Parathyroid adenoma (tissue), 2 donors: ENCODE measurements at regions not wholly inside any gene's neighbourhood (a gene's known extent, or its start where the extent isn't known, plus 50 kb on each side); places are given as distances from the start of the nearest gene placed in this dataset.

Source experiments
- H2AFZ ChIP-seq: fragments of 300-600 bp; sonication (generic); one replicate; pipeline ENCODE4 v1.7.0; 2017; ENCODE audit warnings: antibody characterized with exemption, mild to moderate bottlenecking
- H3K27ac ChIP-seq: fragments of 300-600 bp; sonication (generic); one replicate; pipeline ENCODE4 v1.7.0; 2017
- H3K27me3 ChIP-seq: fragments of 300-600 bp; sonication (generic); one replicate; pipeline ENCODE4 v1.7.0; 2017; ENCODE audit warnings: low read length; ENCODE audit not compliant: control insufficient read depth, insufficient read depth
- H3K36me3 ChIP-seq: fragments of 300-600 bp; sonication (generic); one replicate; pipeline ENCODE4 v1.7.0; 2017; ENCODE audit warnings: low read length; ENCODE audit not compliant: control insufficient read depth, insufficient read depth
- H3K4me1 ChIP-seq: fragments of 300-600 bp; sonication (generic); one replicate; pipeline ENCODE4 v1.7.0; 2017; ENCODE audit warnings: control low read depth
- H3K4me2 ChIP-seq: fragments of 300-600 bp; sonication (generic); one replicate; pipeline ENCODE4 v1.7.0; 2017; ENCODE audit warnings: low read length
- H3K4me3 ChIP-seq: fragments of 300-600 bp; sonication (generic); one replicate; pipeline ENCODE4 v1.7.0; 2017; ENCODE audit warnings: low read depth, low read length
- H3K79me2 ChIP-seq: fragments of 300-600 bp; sonication (generic); one replicate; pipeline ENCODE4 v1.7.0; 2017; ENCODE audit warnings: control low read depth
- H3K9ac ChIP-seq: fragments of 300-600 bp; sonication (generic); one replicate; pipeline ENCODE4 v1.7.0; 2017; ENCODE audit warnings: mild to moderate bottlenecking
- H3K9me3 ChIP-seq: fragments of 300-600 bp; sonication (generic); one replicate; pipeline ENCODE4 v1.7.0; 2017; ENCODE audit warnings: low read length; ENCODE audit not compliant: control insufficient read depth
- CTCF ChIP-seq: fragments of 300-600 bp; sonication (generic); IDR thresholded peaks from one replicate; pipeline ENCODE4 v1.7.0; 2017; ENCODE audit warnings: antibody characterized with exemption, mild to moderate bottlenecking
- donor health status: primary hyperparathyroidism.

DNA sequence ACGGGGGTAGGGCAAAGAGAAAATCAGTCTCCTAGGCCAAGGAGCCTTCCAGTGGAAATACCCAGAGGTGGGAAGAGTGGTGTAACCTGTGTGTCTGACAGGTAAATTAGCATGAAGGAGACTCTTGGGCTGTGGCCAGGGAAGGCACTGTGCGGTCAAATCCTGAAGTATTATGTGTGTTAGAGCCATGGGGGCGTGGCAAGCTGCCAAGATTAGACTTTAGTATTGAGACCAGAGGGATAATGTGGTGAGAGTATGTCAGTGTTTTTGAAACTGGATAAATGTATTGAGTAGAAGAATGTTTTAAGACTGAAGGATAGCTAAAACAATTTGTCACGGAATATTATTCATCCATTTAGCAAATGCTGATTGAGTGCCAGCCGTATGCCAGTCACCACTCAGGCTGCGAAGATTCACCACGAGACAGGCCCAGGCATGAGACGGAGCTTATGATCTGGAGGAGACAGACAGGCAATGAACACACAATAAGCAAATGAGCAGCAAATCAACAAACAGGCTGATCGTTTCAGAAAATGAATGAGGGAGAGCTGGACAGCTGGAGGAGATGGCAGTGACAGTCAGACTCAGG lies 445.9 kb downstream of the MCTP2 start:
- Histone ChIP-seq H3K9me3 (no peaks in the 10 kb centered on the region), H3K27me3 (no peaks in the 10 kb centered on the region), H3K27ac (no peak overlapping the region), H3K9ac (no peak overlapping the region), H3K4me3 (no peak overlapping the region), H3K4me1 (no peaks in the 10 kb centered on the region), H3K4me2 (no peak overlapping the region), H3K36me3 (no peaks in the 10 kb centered on the region), H2AFZ (no peak overlapping the region), H3K79me2 (no peaks in the 10 kb centered on the region)
- TF ChIP-seq CTCF, result no peak

GRCh38 chr15:94682171-94682570 lies 450.8 kb downstream of the MCTP2 start:
- H3K36me3 ChIP-seq, result no peaks in the 10 kb centered on the region
- H2AFZ ChIP-seq, result no peak overlapping the region
- H3K79me2 ChIP-seq, result no peaks in the 10 kb centered on the region
- no peak overlapping the region for H3K9ac ChIP-seq
- no peak overlapping the region for H3K27ac ChIP-seq
- no peaks in the 10 kb centered on the region for H3K27me3 ChIP-seq
- no peaks in the 10 kb centered on the region for H3K9me3 ChIP-seq
- H3K4me3 ChIP-seq, result no peak overlapping the region
- no peaks in the 10 kb centered on the region for H3K4me1 ChIP-seq
- no peak overlapping the region for H3K4me2 ChIP-seq
- TF ChIP-seq CTCF, result no peak

- Histone ChIP-seq H3K79me2 (no peaks in the 10 kb centered on the region), H3K4me1 (no peaks in the 10 kb centered on the region), H2AFZ (no peak overlapping the region), H3K4me3 (no peak overlapping the region), H3K27me3 (no peaks in the 10 kb centered on the region), H3K36me3 (no peaks in the 10 kb centered on the region), H3K9ac (no peak overlapping the region), H3K9me3 (no peaks in the 10 kb centered on the region), H3K4me2 (no peak overlapping the region), H3K27ac (no peak overlapping the region)
- no peak for TF ChIP-seq CTCF
These were observed 452.5 kb downstream of the MCTP2 start for GRCh38 chr15:94683902-94684301.

DNA sequence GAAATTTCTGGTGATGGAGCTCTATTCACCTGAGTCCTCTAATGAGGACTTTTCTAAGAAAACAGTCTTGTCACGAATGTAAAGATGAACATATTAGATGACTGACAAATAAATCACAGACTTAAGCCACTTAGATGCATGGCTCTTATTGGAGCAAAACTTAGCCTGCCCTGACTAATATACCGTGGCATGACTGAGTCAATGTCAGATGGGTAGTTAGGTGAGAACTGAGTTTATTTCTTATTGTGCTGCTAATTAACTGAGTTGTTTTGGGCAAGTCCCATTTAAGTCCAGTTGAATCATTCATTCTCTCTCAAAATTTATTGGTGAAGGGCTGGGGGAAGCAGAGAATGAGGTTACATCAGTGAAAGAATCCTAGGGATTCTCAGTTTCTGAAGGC lies 459.8 kb downstream of the MCTP2 start:
- TF ChIP-seq CTCF, result no peak
- no peaks in the 10 kb centered on the region for H3K9me3 ChIP-seq
- H3K79me2 ChIP-seq, result no peaks in the 10 kb centered on the region
- H3K4me3 ChIP-seq, result no peak overlapping the region
- H3K4me1 ChIP-seq, result no peaks in the 10 kb centered on the region
- no peak overlapping the region for H3K27ac ChIP-seq
- H3K9ac ChIP-seq, result no peak overlapping the region
- H3K4me2 ChIP-seq, result no peak overlapping the region
- no peaks in the 10 kb centered on the region for H3K27me3 ChIP-seq
- H3K36me3 ChIP-seq, result no peaks in the 10 kb centered on the region
- H2AFZ ChIP-seq, result no peak overlapping the region

- no peaks in the 10 kb centered on the region for H3K79me2 ChIP-seq
- no peak for TF ChIP-seq CTCF
- no peaks in the 10 kb centered on the region for H3K36me3 ChIP-seq
- H3K4me3 ChIP-seq, result no peak overlapping the region
- no peak overlapping the region for H3K9ac ChIP-seq
- no peaks in the 10 kb centered on the region for H3K9me3 ChIP-seq
- H3K27ac ChIP-seq, result no peak overlapping the region
- no peaks in the 10 kb centered on the region for H3K4me1 ChIP-seq
- no peak overlapping the region for H2AFZ ChIP-seq
- H3K27me3 ChIP-seq, result no peaks in the 10 kb centered on the region
- no peak overlapping the region for H3K4me2 ChIP-seq
These were observed 461.3 kb downstream of the MCTP2 start for GRCh38 chr15:94692710-94693109.
